CD4-positive, alpha-beta T cell (primary cell): ENCODE measurements at regions not wholly inside any gene's neighbourhood (a gene's known extent, or its start where the extent isn't known, plus 50 kb on each side); places are given as distances from the start of the nearest gene placed in this dataset.
"Not testable (repeated sequence)": the region's sequence is repeated elsewhere in the genome, so short reads cannot be mapped to it uniquely, and the experiment has no call there.

Experiments
- ATAC-seq: fragments of 200-7000 bp; cut with Tn5 transposase; one replicate; pipeline ENCODE4 v1.10.0; 2022; ENCODE audit warnings: mild to moderate bottlenecking; ENCODE audit not compliant: poor library complexity
- CTCF ChIA-PET: fragments of 350-600 bp; sonication (Branson Sonifier 250); formaldehyde crosslinking; loops from one replicate; lab custom pipeline; 2021; ENCODE audit warnings: antibody characterized with exemption, inconsistent platforms; lab: Charles Lee
- POLR2A ChIA-PET: fragments of 350-600 bp; sonication (Branson Sonifier 250); formaldehyde crosslinking; loops from one replicate; lab custom pipeline; 2021; ENCODE audit warnings: antibody characterized with exemption, inconsistent platforms; lab: Charles Lee
- DNase-seq, 14 experiments: peaks; one replicate each; pipeline ENCODE4 v3.0.0-alpha.2; 2013 to 2020; ENCODE audit warnings: mixed read lengths in 2 of 14
- H3K27ac ChIP-seq, 2 donors: one replicate each; pipeline versions ENCODE4 v1.5.1 to v1.7.0; 2013; ENCODE audit warnings: low read length in 2 of 2, low read depth in 1 of 2, mild to moderate bottlenecking in 1 of 2
- H3K27me3 ChIP-seq, 2 experiments: 1 replicate in 1 of 2; 2 replicates in 1 of 2; pipeline versions ENCODE4 v1.6.1 to v1.7.0; 2013; ENCODE audit warnings: low read length in 2 of 2, control low read depth in 1 of 2, mild to moderate bottlenecking in 1 of 2, moderate library complexity in 1 of 2; ENCODE audit not compliant: insufficient read depth in 2 of 2, control insufficient read depth in 1 of 2
- H3K36me3 ChIP-seq: one replicate; pipeline ENCODE4 v1.6.1; 2013; ENCODE audit warnings: low read length, control low read depth; ENCODE audit not compliant: insufficient read depth
- H3K4me1 ChIP-seq: one replicate; pipeline ENCODE4 v1.6.1; 2013; ENCODE audit warnings: low read length, control low read depth; ENCODE audit not compliant: insufficient read depth
- H3K4me3 ChIP-seq: one replicate; pipeline ENCODE4 v1.5.1; 2013; ENCODE audit warnings: mild to moderate bottlenecking, low read length, moderate library complexity
- H3K9me3 ChIP-seq, 2 experiments: 1 replicate in 1 of 2; 2 replicates in 1 of 2; pipeline versions ENCODE4 v1.6.1 to v1.7.0; 2013; ENCODE audit warnings: low read length in 2 of 2, mild to moderate bottlenecking in 2 of 2, control low read depth in 1 of 2, moderate library complexity in 1 of 2; ENCODE audit not compliant: control insufficient read depth in 1 of 2, insufficient read depth in 1 of 2
- H3K27ac Mint-ChIP-seq: one replicate; pipeline ENCODE4 v1.8.0; 2020; ENCODE audit warnings: mixed read lengths
- H3K27me3 Mint-ChIP-seq: one replicate; pipeline ENCODE4 v1.8.0; 2021; ENCODE audit warnings: mixed read lengths
- H3K36me3 Mint-ChIP-seq: one replicate; pipeline ENCODE4 v1.8.0; 2021; ENCODE audit warnings: low read depth, mixed read lengths
- H3K4me1 Mint-ChIP-seq: one replicate; pipeline ENCODE4 v1.8.0; 2021; ENCODE audit warnings: low read depth, mixed read lengths
- H3K4me3 Mint-ChIP-seq: one replicate; pipeline ENCODE4 v1.8.0; 2020; ENCODE audit warnings: mild to moderate bottlenecking, mixed read lengths
- H3K9me3 Mint-ChIP-seq: one replicate; pipeline ENCODE4 v1.8.0; 2020; ENCODE audit warnings: mixed read lengths
- intact Hi-C, 2 experiments: fragments of 100-400 bp; cut with DNase I in 1 of 2; cut with micrococcal nuclease in 1 of 2; formaldehyde crosslinking; loops; one replicate each; pipeline versions ENCODE4 v1.15.1 to v1.9.0; 2023 to 2025; cut with DNase I, micrococcal nuclease
- TF ChIP-seq, protein P1 (sequence below): fragments of 200-600 bp; IDR thresholded peaks from one replicate; pipeline ENCODE4 v1.8.0; 2022; ENCODE audit warnings: antibody characterized with exemption, mild to moderate bottlenecking

GRCh38 chrY:7359520-7359919, 448.0 kb upstream of the AMELY start:
- Mint-ChIP-seq H3K4me1 (peaks cover 1% of the 10 kb centered on the region), H3K27ac (no peak overlapping the region), H3K9me3 (no peaks in the 10 kb centered on the region), H3K36me3 (peaks cover 94% of the 10 kb centered on the region), H3K27me3 (no peaks in the 10 kb centered on the region), H3K4me3 (no peak overlapping the region)
- no peak overlapping the region for H3K27ac ChIP-seq
- no peak overlapping the region for H3K4me3 ChIP-seq
- H3K9me3 ChIP-seq = no peaks in the 10 kb centered on the region
- no peaks in the 10 kb centered on the region for H3K27me3 ChIP-seq
- ATAC-seq (no peak), DNase-seq (no peak)
- ChIA-PET POLR2A (interaction anchor here (1.0 kb wide), 1 partner anchor 20 kb away, joined by 3 read pairs; no protein-coding TSS in a partner anchor), CTCF (no interaction called here)
- intact Hi-C loops = no loop called here
- H3K4me1 ChIP-seq = no peaks in the 10 kb centered on the region
- peaks cover 81% of the 10 kb centered on the region for H3K36me3 ChIP-seq
- TF ChIP-seq, protein P1, sequence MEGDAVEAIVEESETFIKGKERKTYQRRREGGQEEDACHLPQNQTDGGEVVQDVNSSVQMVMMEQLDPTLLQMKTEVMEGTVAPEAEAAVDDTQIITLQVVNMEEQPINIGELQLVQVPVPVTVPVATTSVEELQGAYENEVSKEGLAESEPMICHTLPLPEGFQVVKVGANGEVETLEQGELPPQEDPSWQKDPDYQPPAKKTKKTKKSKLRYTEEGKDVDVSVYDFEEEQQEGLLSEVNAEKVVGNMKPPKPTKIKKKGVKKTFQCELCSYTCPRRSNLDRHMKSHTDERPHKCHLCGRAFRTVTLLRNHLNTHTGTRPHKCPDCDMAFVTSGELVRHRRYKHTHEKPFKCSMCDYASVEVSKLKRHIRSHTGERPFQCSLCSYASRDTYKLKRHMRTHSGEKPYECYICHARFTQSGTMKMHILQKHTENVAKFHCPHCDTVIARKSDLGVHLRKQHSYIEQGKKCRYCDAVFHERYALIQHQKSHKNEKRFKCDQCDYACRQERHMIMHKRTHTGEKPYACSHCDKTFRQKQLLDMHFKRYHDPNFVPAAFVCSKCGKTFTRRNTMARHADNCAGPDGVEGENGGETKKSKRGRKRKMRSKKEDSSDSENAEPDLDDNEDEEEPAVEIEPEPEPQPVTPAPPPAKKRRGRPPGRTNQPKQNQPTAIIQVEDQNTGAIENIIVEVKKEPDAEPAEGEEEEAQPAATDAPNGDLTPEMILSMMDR = no peak

- Histone ChIP-seq H3K36me3 (peaks cover 79% of the 10 kb centered on the region), H3K4me1 (no peaks in the 10 kb centered on the region), H3K27ac (no peak overlapping the region), H3K27me3 (no peaks in the 10 kb centered on the region), H3K4me3 (no peak overlapping the region), H3K9me3 (no peaks in the 10 kb centered on the region)
- H3K4me3 Mint-ChIP-seq = no peak overlapping the region
- intact Hi-C loops = no loop called here
- no peak for DNase-seq
- peaks cover 88% of the 10 kb centered on the region for H3K36me3 Mint-ChIP-seq
- no peak for ATAC-seq
- ChIA-PET CTCF (no interaction called here), POLR2A (no interaction called here)
- peak overlapping the region; percentile 49 for H3K27ac Mint-ChIP-seq
- TF ChIP-seq, protein P1 = no peak
- no peaks in the 10 kb centered on the region for H3K9me3 Mint-ChIP-seq
- H3K4me1 Mint-ChIP-seq = peaks cover 4% of the 10 kb centered on the region
- H3K27me3 Mint-ChIP-seq = no peaks in the 10 kb centered on the region
These were observed 446.7 kb upstream of the AMELY start for GRCh38 chrY:7358103-7358752.

DNA sequence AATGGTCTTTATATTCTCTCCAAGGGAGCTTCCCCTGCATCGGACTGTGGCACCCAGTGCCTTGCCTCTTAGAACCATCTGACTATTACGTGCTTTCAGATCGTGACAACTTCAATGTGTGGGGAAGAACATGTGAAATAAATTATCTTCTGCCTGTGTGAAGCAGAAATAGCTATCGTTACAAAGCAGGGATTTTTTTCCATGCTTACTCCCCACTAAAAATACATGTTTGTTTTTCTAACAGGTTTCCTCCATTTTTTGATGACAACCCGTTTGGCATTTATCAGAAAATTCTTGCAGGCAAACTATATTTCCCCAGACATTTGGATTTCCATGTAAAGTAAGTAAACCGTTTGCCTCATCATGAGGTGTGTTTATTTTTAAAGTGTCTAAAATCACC, 444.3 kb upstream of the AMELY start:
- H3K9me3 ChIP-seq, H3K4me3 ChIP-seq, H3K27me3 Mint-ChIP-seq, DNase-seq, H3K27ac Mint-ChIP-seq, H3K27ac ChIP-seq, H3K4me1 ChIP-seq, intact Hi-C loops, H3K4me3 Mint-ChIP-seq, ATAC-seq, H3K27me3 ChIP-seq, H3K9me3 Mint-ChIP-seq, H3K4me1 Mint-ChIP-seq, CTCF ChIA-PET, POLR2A ChIA-PET: not testable (repeated sequence)
- peaks cover 88% of the 10 kb centered on the region for H3K36me3 Mint-ChIP-seq
- H3K36me3 ChIP-seq = peaks cover 76% of the 10 kb centered on the region

GRCh38 chrY:7344661-7345060, 433.1 kb upstream of the AMELY start:
- Mint-ChIP-seq H3K27me3 (no peaks in the 10 kb centered on the region), H3K9me3 (no peaks in the 10 kb centered on the region), H3K4me3 (peak overlapping the region; percentile 62), H3K36me3 (peaks cover 51% of the 10 kb centered on the region), H3K27ac (peak overlapping the region; percentile 74), H3K4me1 (peaks cover 38% of the 10 kb centered on the region)
- intact Hi-C loops = loop anchor here (2.0 to 5.0 kb wide), 2 partner anchors 34 to 72 kb away; no protein-coding TSS in a partner anchor
- ChIA-PET POLR2A (no interaction called here), CTCF (no interaction called here)
- DNase-seq = peak in 10 of 14 experiments; percentile 19 to 74 (median 40)
- H3K4me1 ChIP-seq = peaks cover 27% of the 10 kb centered on the region
- no peak overlapping the region for H3K27ac ChIP-seq
- H3K36me3 ChIP-seq = peaks cover 44% of the 10 kb centered on the region
- no peak overlapping the region for H3K4me3 ChIP-seq
- TF ChIP-seq, protein P1 = peak; percentile 64
- no peaks in the 10 kb centered on the region for H3K9me3 ChIP-seq
- H3K27me3 ChIP-seq = no peaks in the 10 kb centered on the region
- ATAC-seq = peak; percentile 58
